Natural killer cell (primary cell): ENCODE measurements at regions not wholly inside any gene's neighbourhood (a gene's known extent, or its start where the extent isn't known, plus 50 kb on each side); places are given as distances from the start of the nearest gene placed in this dataset.
"Not testable (repeated sequence)": the region's sequence is repeated elsewhere in the genome, so short reads cannot be mapped to it uniquely, and the experiment has no call there.

ENCODE experiments used
- ATAC-seq, 3 donors: fragments of 150-1000 bp in 2 of 3; fragments of 200-7000 bp in 1 of 3; cut with Tn5 transposase; 1 replicate in 1 of 3; 2 replicates in 2 of 3; pipeline ENCODE4 v1.10.0; 2021; ENCODE audit warnings: mild to moderate bottlenecking in 2 of 3, moderate library complexity in 2 of 3
- DNase-seq, 2 donors: peaks; one replicate each; pipeline versions ENCODE4 v3.0.0 to v3.0.0-alpha.2; 2013 to 2021; ENCODE audit warnings: mixed read lengths in 1 of 2
- H3K27ac ChIP-seq: one replicate; pipeline ENCODE4 v1.5.1; 2013; ENCODE audit warnings: mild to moderate bottlenecking, low read length
- H3K27me3 ChIP-seq: one replicate; pipeline ENCODE4 v1.6.1; 2013; ENCODE audit warnings: low read length; ENCODE audit not compliant: control insufficient read depth, insufficient read depth
- H3K36me3 ChIP-seq: one replicate; pipeline ENCODE4 v1.6.1; 2013; ENCODE audit warnings: low read length; ENCODE audit not compliant: control insufficient read depth, insufficient read depth
- H3K4me1 ChIP-seq: one replicate; pipeline ENCODE4 v1.6.1; 2013; ENCODE audit warnings: low read length; ENCODE audit not compliant: control insufficient read depth, insufficient read depth
- H3K4me3 ChIP-seq: one replicate; pipeline ENCODE4 v1.5.1; 2013; ENCODE audit warnings: low read length
- H3K9me3 ChIP-seq: one replicate; pipeline ENCODE4 v1.6.1; 2013; ENCODE audit warnings: low read length; ENCODE audit not compliant: control insufficient read depth, insufficient read depth
- H3K27ac Mint-ChIP-seq, 2 donors: one replicate each; pipeline ENCODE4 v1.8.0; 2022; ENCODE audit warnings: mild to moderate bottlenecking in 2 of 2, mixed read lengths in 2 of 2, moderate library complexity in 1 of 2
- H3K27me3 Mint-ChIP-seq, 2 donors: one replicate each; pipeline ENCODE4 v1.8.0; 2022; ENCODE audit warnings: low read depth in 2 of 2, mixed read lengths in 2 of 2
- H3K36me3 Mint-ChIP-seq: one replicate; pipeline ENCODE4 v1.8.0; 2022; ENCODE audit warnings: mixed read lengths
- H3K4me1 Mint-ChIP-seq, 2 donors: one replicate each; pipeline ENCODE4 v1.8.0; 2022; ENCODE audit warnings: mixed read lengths in 2 of 2
- H3K4me3 Mint-ChIP-seq: one replicate; pipeline ENCODE4 v1.8.0; 2022; ENCODE audit warnings: mild to moderate bottlenecking, moderate library complexity, mixed read lengths
- H3K9me3 Mint-ChIP-seq, 2 donors: one replicate each; pipeline ENCODE4 v1.8.0; 2022; ENCODE audit warnings: mixed read lengths in 2 of 2
- CTCF ChIP-seq: fragments of 200-600 bp; IDR thresholded peaks from one replicate; pipeline ENCODE4 v1.8.0; 2022; ENCODE audit warnings: antibody characterized with exemption
- WGBS: methylation state at CpG from one replicate; pipeline ENCODE4 v1.1.7; 2013; ENCODE audit warnings: missing lambda C conversion rate; ENCODE audit not compliant: insufficient coverage; 5-methylcytosine and 5-hydroxymethylcytosine counted together
- intact Hi-C: fragments of 100-400 bp; cut with micrococcal nuclease; formaldehyde crosslinking; loops from one replicate; pipeline ENCODE4 v1.14.2; 2022

- Histone ChIP-seq H3K9me3 (peaks cover 2% of the 10 kb centered on the region), H3K4me3 (no peak overlapping the region), H3K27me3 (no peaks in the 10 kb centered on the region), H3K27ac (no peak overlapping the region), H3K4me1 (no peaks in the 10 kb centered on the region), H3K36me3 (no peaks in the 10 kb centered on the region)
- ATAC-seq (no peak), DNase-seq (peak in 1 of 2 donors; percentile 0)
- no peaks in the 10 kb centered on the region for H3K27me3 Mint-ChIP-seq
- no peaks in the 10 kb centered on the region for H3K4me1 Mint-ChIP-seq
- no peaks in the 10 kb centered on the region for H3K36me3 Mint-ChIP-seq
- WGBS = 74% methylated on average over 2 of the region's 2 CpGs
- H3K4me3 Mint-ChIP-seq = no peak overlapping the region
- no peaks in the 10 kb centered on the region for H3K9me3 Mint-ChIP-seq
- intact Hi-C loops = no loop called here
- no peak for TF ChIP-seq CTCF
- no peak overlapping the region for H3K27ac Mint-ChIP-seq
Measured at GRCh38 chr15:20106026-20106425, 435.6 kb downstream of the GOLGA6L6 start.

GRCh38 chr15:20105011-20105990 is 436.3 kb downstream of the GOLGA6L6 start:
- H3K27me3 Mint-ChIP-seq, H3K4me3 ChIP-seq, H3K4me1 ChIP-seq, H3K4me1 Mint-ChIP-seq, H3K36me3 ChIP-seq, H3K36me3 Mint-ChIP-seq, H3K27me3 ChIP-seq, H3K9me3 Mint-ChIP-seq, ATAC-seq, H3K4me3 Mint-ChIP-seq, intact Hi-C loops, H3K9me3 ChIP-seq, H3K27ac Mint-ChIP-seq, H3K27ac ChIP-seq: not testable (repeated sequence)
- DNase-seq = peak; percentile 0 to 28
- WGBS = 86% methylated on average over 2 of the region's 3 CpGs

GRCh38 chr15:20104551-20104950 is 437.0 kb downstream of the GOLGA6L6 start:
- 88% methylated on average over 4 of the region's 6 CpGs for WGBS
- ATAC-seq, H3K27ac Mint-ChIP-seq, H3K27me3 Mint-ChIP-seq, H3K36me3 Mint-ChIP-seq, H3K4me1 Mint-ChIP-seq, H3K9me3 ChIP-seq, H3K4me3 ChIP-seq, H3K36me3 ChIP-seq, H3K9me3 Mint-ChIP-seq, H3K4me3 Mint-ChIP-seq, intact Hi-C loops, H3K4me1 ChIP-seq, H3K27ac ChIP-seq, H3K27me3 ChIP-seq: not testable (repeated sequence)
- DNase-seq = peak in 1 of 2 donors; percentile 31

- 86% methylated on average over 4 of the region's 5 CpGs for WGBS
- H3K9me3 ChIP-seq, H3K27ac ChIP-seq, intact Hi-C loops, H3K27me3 ChIP-seq, H3K9me3 Mint-ChIP-seq, H3K27me3 Mint-ChIP-seq, H3K4me1 ChIP-seq, H3K36me3 Mint-ChIP-seq, H3K4me3 ChIP-seq, H3K27ac Mint-ChIP-seq, H3K4me1 Mint-ChIP-seq, ATAC-seq, H3K36me3 ChIP-seq, H3K4me3 Mint-ChIP-seq: not testable (repeated sequence)
- peak; percentile 0 to 36 for DNase-seq
Measured at GRCh38 chr15:20102862-20103261, 438.7 kb downstream of the GOLGA6L6 start.

- H3K9me3 ChIP-seq, H3K27me3 Mint-ChIP-seq, H3K4me3 Mint-ChIP-seq, DNase-seq, H3K27ac Mint-ChIP-seq, H3K27me3 ChIP-seq, H3K9me3 Mint-ChIP-seq, H3K4me3 ChIP-seq, H3K4me1 ChIP-seq, ATAC-seq, intact Hi-C loops, H3K27ac ChIP-seq, H3K36me3 Mint-ChIP-seq, H3K36me3 ChIP-seq, H3K4me1 Mint-ChIP-seq: not testable (repeated sequence)
- no CpG with 5 or more reads among the region's 1 CpG for WGBS
Measured at GRCh38 chr15:20102209-20102608, 439.4 kb downstream of the GOLGA6L6 start.

- H3K27ac ChIP-seq, H3K4me1 ChIP-seq, H3K4me3 Mint-ChIP-seq, H3K9me3 ChIP-seq, H3K4me3 ChIP-seq, H3K27me3 Mint-ChIP-seq, H3K27me3 ChIP-seq, H3K36me3 Mint-ChIP-seq, H3K4me1 Mint-ChIP-seq, H3K27ac Mint-ChIP-seq, intact Hi-C loops, H3K9me3 Mint-ChIP-seq, H3K36me3 ChIP-seq, ATAC-seq, DNase-seq: not testable (repeated sequence)
- no CpG with 5 or more reads among the region's 3 CpGs for WGBS
Measured at GRCh38 chr15:20101281-20101680, 440.3 kb downstream of the GOLGA6L6 start.

GRCh38 chr15:20100604-20101270 is 440.9 kb downstream of the GOLGA6L6 start:
- H3K4me1 Mint-ChIP-seq, H3K27ac ChIP-seq, H3K27ac Mint-ChIP-seq, intact Hi-C loops, H3K4me3 Mint-ChIP-seq, H3K36me3 ChIP-seq, H3K4me3 ChIP-seq, H3K27me3 ChIP-seq, H3K4me1 ChIP-seq, H3K9me3 ChIP-seq, ATAC-seq, H3K36me3 Mint-ChIP-seq, H3K27me3 Mint-ChIP-seq, H3K9me3 Mint-ChIP-seq, DNase-seq: not testable (repeated sequence)
- no CpG with 5 or more reads among the region's 8 CpGs for WGBS
